Islet precursor cell (in vitro differentiated cells): ENCODE measurements at regions not wholly inside any gene's neighbourhood (a gene's known extent, or its start where the extent isn't known, plus 50 kb on each side); places are given as distances from the start of the nearest gene placed in this dataset.

Source experiments
- DNase-seq: peaks from one replicate; pipeline ENCODE4 v3.0.0-alpha.2; 2018

GRCh38 chr6:30806581-30807183 is 62.3 kb upstream of the IER3 start:
- no peak for DNase-seq

GRCh38 chr6:30804333-30804732 is 60.0 kb upstream of the IER3 start:
- DNase-seq: no peak

- DNase-seq: peak; percentile 57
Observed at GRCh38 chr6:30802731-30803130, 58.4 kb upstream of the IER3 start.

GRCh38 chr6:30801950-30802349 is 57.6 kb upstream of the IER3 start:
- no peak for DNase-seq

GRCh38 chr6:30800871-30801270 is 56.5 kb upstream of the IER3 start:
- no peak for DNase-seq

- no peak for DNase-seq
Observed at GRCh38 chr6:30799210-30799609, 54.9 kb upstream of the IER3 start.

- no peak for DNase-seq
Observed at GRCh38 chr6:30798494-30798893, 54.1 kb upstream of the IER3 start.

GRCh38 chr6:30795549-30796293 is 51.4 kb upstream of the IER3 start:
- DNase-seq: no peak
